ES-I3 (cell line): ENCODE measurements at regions not wholly inside any gene's neighbourhood (a gene's known extent, or its start where the extent isn't known, plus 50 kb on each side); places are given as distances from the start of the nearest gene placed in this dataset.
"Not testable (repeated sequence)": the region's sequence is repeated elsewhere in the genome, so short reads cannot be mapped to it uniquely, and the experiment has no call there.

Source experiments
- H3K36me3 ChIP-seq: 2 replicates; pipeline ENCODE4 v1.6.1; 2013; ENCODE audit warnings: mild to moderate bottlenecking, low read length, control low read depth, moderate library complexity; ENCODE audit not compliant: insufficient read depth
- H3K4me1 ChIP-seq: 2 replicates; pipeline ENCODE4 v1.6.1; 2013; ENCODE audit warnings: mild to moderate bottlenecking, control low read depth, low read length; ENCODE audit not compliant: insufficient read depth
- H3K9ac ChIP-seq: 2 replicates; pipeline ENCODE4 v1.6.1; 2013; ENCODE audit warnings: low read depth, mild to moderate bottlenecking, low read length, moderate library complexity
- H3K9me3 ChIP-seq: 2 replicates; pipeline ENCODE4 v1.6.1; 2013; ENCODE audit warnings: mild to moderate bottlenecking, low read length, moderate library complexity; ENCODE audit not compliant: control insufficient read depth, insufficient read depth

DNA sequence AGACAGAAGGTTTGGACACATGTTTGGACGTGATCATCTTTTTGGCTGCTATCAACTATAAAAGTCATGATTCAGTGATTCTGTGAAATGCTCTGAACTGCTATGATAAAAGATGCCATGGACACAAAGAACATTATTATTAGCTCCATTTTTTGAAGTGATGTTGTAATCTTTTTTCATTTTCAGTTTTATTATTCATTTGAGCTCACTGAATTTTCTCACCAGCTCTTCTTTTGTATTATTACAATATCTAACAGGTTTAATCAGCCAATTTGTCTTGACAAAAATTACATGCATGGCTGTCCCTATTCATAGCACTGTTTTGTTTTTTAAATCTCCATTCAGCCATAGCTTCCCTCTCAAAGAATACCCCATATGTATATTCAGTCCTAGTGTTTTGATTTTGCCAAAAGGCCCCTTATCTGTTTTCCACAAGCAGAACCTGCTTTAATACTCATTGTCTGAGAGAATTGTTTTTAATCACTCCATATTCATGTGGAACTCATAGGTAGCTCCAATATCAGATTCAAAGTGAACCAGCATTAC is 314.0 kb upstream of the FAM98A start:
- Histone ChIP-seq H3K9ac (no peak overlapping the region), H3K9me3 (no peaks in the 10 kb centered on the region; the same call in 1 of the 2 replicates), H3K36me3 (no peaks in the 10 kb centered on the region), H3K4me1 (no peaks in the 10 kb centered on the region)

DNA sequence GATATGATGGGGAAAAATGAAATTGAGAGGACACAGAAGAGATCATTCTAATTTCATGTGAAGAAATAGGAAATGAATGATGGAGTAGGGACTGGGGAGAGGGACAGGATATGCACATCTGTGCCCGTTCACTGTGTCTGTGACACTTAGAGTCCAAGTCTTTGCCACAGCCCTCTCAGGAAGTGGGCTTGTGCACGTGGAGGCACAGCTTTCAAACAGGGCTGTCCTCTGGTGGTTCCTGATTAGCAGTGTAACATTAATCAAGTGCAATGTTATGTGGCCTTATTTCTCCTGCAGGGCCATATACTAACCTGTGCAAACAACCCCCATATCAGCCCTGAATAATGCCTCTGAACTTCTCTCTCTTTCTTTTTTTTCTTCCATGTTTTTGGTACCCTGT is 312.2 kb upstream of the FAM98A start:
- Histone ChIP-seq H3K9me3 (no peaks in the 10 kb centered on the region; the same call in 1 of the 2 replicates), H3K36me3 (no peaks in the 10 kb centered on the region), H3K9ac (no peak overlapping the region), H3K4me1 (no peaks in the 10 kb centered on the region)

GRCh38 chr2:33909945-33910695 is 311.0 kb upstream of the FAM98A start:
- no peaks in the 10 kb centered on the region; the same call in none of the 2 replicates for H3K9me3 ChIP-seq
- no peaks in the 10 kb centered on the region for H3K4me1 ChIP-seq
- H3K36me3 ChIP-seq, result no peaks in the 10 kb centered on the region
- H3K9ac ChIP-seq, result no peak overlapping the region

- H3K9me3 ChIP-seq, result no peaks in the 10 kb centered on the region; the same call in none of the 2 replicates
- no peaks in the 10 kb centered on the region for H3K36me3 ChIP-seq
- no peaks in the 10 kb centered on the region for H3K4me1 ChIP-seq
- no peak overlapping the region for H3K9ac ChIP-seq
These were observed 308.8 kb upstream of the FAM98A start for GRCh38 chr2:33907866-33908265.

DNA sequence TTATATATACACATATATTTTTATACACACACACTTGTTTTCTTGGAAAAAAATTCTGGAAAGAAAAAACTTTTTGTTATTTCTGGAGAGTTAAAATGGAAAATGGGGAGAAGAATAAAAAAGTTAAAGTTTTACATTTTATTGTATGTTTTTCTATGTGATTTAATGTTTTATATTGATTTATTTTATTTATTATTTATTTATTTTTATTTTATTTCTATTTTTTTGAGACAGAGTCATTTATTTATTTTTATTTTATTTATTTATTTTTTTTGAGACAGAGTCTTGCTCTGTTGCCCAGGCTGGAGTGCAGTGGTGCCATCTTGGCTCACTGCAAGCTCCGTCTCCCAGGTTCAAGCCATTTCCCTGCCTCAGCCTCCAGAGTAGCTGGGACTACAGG is 307.0 kb upstream of the FAM98A start:
- H3K36me3 ChIP-seq, H3K9ac ChIP-seq, H3K4me1 ChIP-seq, H3K9me3 ChIP-seq: not testable (repeated sequence)

GRCh38 chr2:33904801-33905200 is 305.7 kb upstream of the FAM98A start:
- Histone ChIP-seq H3K9ac (no peak overlapping the region), H3K9me3 (no peaks in the 10 kb centered on the region; the same call in none of the 2 replicates), H3K4me1 (no peaks in the 10 kb centered on the region), H3K36me3 (no peaks in the 10 kb centered on the region)

DNA sequence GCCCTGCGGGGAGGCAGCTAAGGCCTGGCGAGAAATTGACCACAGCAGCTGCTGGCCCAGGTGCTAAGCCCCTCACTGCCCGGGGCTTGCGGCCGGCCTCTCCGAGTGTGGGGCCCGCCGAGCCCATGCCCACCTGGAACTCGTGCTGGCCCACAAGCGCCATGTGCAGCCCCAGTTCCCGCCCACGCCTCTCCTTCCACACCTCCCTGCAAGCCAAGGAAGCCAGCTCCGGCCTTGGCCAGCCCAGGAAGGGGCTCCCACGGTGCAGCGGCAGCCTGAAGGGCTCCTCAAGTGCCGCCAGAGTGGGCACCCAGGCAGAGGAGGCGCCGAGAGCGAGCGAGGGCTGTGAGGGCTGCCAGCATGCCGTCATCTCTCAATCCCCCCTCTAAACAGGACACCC is 304.6 kb upstream of the FAM98A start:
- H3K36me3 ChIP-seq, result no peaks in the 10 kb centered on the region
- H3K9me3 ChIP-seq, result no peaks in the 10 kb centered on the region; the same call in none of the 2 replicates
- no peaks in the 10 kb centered on the region for H3K4me1 ChIP-seq
- no peak overlapping the region for H3K9ac ChIP-seq

GRCh38 chr2:33903215-33903614 is 304.1 kb upstream of the FAM98A start:
- Histone ChIP-seq H3K9me3 (no peaks in the 10 kb centered on the region; the same call in none of the 2 replicates), H3K9ac (no peak overlapping the region), H3K4me1 (no peaks in the 10 kb centered on the region), H3K36me3 (no peaks in the 10 kb centered on the region)

- Histone ChIP-seq H3K9me3 (no peaks in the 10 kb centered on the region; the same call in none of the 2 replicates), H3K36me3 (no peaks in the 10 kb centered on the region), H3K4me1 (no peaks in the 10 kb centered on the region), H3K9ac (no peak overlapping the region)
These were observed 301.5 kb upstream of the FAM98A start for GRCh38 chr2:33900610-33901009.

DNA sequence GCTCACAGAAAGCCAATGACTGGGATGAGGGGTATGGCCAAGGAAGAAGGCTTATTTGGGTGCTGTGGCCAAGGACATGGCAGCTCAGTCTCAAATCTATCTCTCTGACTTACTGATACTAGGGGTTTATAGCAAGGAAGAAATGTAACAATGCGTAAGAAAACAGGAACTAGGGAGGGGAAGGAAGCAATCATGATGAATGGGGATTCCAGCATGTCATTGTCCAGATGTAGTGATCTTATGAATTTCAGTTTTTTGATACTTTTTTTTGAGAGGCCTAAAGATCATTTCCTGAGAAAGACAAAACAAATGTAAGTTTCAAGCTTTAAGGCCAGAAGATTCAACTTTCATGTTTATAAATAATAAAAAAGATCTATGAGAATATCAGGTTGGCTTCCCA is 298.6 kb upstream of the FAM98A start:
- H3K4me1 ChIP-seq, result no peaks in the 10 kb centered on the region
- no peak overlapping the region for H3K9ac ChIP-seq
- H3K36me3 ChIP-seq, result no peaks in the 10 kb centered on the region
- no peaks in the 10 kb centered on the region for H3K9me3 ChIP-seq

GRCh38 chr2:33893824-33894223 is 294.7 kb upstream of the FAM98A start:
- no peaks in the 10 kb centered on the region for H3K9me3 ChIP-seq
- no peak overlapping the region for H3K9ac ChIP-seq
- no peaks in the 10 kb centered on the region for H3K36me3 ChIP-seq
- no peaks in the 10 kb centered on the region for H3K4me1 ChIP-seq

DNA sequence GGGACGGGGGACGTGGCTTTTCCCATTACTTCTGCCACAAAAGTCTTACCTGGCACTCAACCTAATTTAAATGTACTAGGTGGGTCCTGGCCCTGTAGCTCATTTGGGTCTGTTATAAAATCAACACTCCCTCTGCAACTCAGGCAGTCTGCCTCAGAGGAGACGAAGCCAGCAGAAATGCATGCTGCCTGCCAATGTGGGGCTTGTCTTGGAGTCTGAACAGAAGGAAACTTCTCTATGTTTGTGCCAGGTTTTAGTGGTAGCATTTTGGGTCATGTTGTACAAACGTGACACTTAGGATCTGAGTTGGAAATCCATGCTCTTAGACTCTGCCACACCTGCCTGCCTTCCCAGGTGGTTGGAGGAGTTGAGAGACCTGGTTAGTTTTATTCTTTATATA is 292.5 kb upstream of the FAM98A start:
- Histone ChIP-seq H3K9ac (no peak overlapping the region), H3K36me3 (no peaks in the 10 kb centered on the region), H3K9me3 (no peaks in the 10 kb centered on the region), H3K4me1 (no peaks in the 10 kb centered on the region)

DNA sequence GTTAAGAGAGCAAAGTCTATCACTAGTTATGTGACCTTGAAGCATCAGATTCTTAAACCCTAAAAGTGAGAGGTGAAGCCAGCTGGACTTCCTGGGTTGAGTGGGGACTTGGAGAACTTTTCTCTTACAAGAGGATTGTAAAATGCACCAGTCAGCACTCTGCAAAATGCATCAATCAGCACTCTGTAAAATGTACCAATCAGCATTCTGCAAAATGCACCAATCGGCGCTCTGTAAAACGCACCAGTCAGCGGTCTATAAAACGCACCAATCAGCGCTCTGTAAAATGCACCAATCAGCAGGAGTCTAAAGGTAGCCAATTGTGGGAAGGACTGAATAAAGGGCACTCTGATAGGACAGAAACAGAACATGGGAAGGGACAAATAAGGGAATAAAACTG is 291.6 kb upstream of the FAM98A start:
- H3K9ac ChIP-seq, result no peak overlapping the region
- H3K36me3 ChIP-seq, result no peaks in the 10 kb centered on the region
- no peaks in the 10 kb centered on the region for H3K9me3 ChIP-seq
- no peaks in the 10 kb centered on the region for H3K4me1 ChIP-seq

GRCh38 chr2:33877348-33878016 is 278.4 kb upstream of the FAM98A start:
- Histone ChIP-seq H3K4me1 (no peaks in the 10 kb centered on the region), H3K36me3 (no peaks in the 10 kb centered on the region), H3K9ac (no peak overlapping the region), H3K9me3 (no peaks in the 10 kb centered on the region)

- Histone ChIP-seq H3K36me3 (no peaks in the 10 kb centered on the region), H3K9ac (no peak overlapping the region), H3K4me1 (no peaks in the 10 kb centered on the region), H3K9me3 (peaks cover 7% of the 10 kb centered on the region)
These were observed 274.0 kb upstream of the FAM98A start for GRCh38 chr2:33873076-33873605.
